ENCODE measurements at regions not wholly inside any gene's neighbourhood (a gene's known extent, or its start where the extent isn't known, plus 50 kb on each side); places are given as distances from the start of the nearest gene placed in this dataset.

- Histone ChIP-seq H3K27me3 (replicated peaks in 1 of 4; ENCODE audit: control insufficient read depth in 3 of 4, extremely low read depth in 1 of 4, insufficient read depth in 3 of 4, low read length in 3 of 4) (no peaks in the 10 kb centered on the region), H3K4me3 (ENCODE audit: extremely low read depth in 1 of 4, insufficient read depth in 2 of 4, low read depth in 3 of 4, low read length in 4 of 4) (no peak overlapping the region), H3K27ac (ENCODE audit: low read depth, low read length) (no peak overlapping the region), H3K56ac (replicated peaks; ENCODE audit: insufficient read length, low read depth, low read length) (no peak overlapping the region), H3K18ac (ENCODE audit: extremely low read depth, low read length) (no peak overlapping the region), H2BK120ac (replicated peaks; ENCODE audit: low read depth, low read length) (no peak overlapping the region), H2BK5ac (ENCODE audit: low read depth, low read length) (no peak overlapping the region), H2BK12ac (ENCODE audit: low read depth, low read length) (no peak overlapping the region), H3K4me2 (ENCODE audit: insufficient read depth in 1 of 2, low read depth in 2 of 2, low read length in 2 of 2) (no peak overlapping the region), H3K4me1 (replicated peaks in 1 of 4; ENCODE audit: control insufficient read depth in 3 of 4, insufficient read depth in 4 of 4, low read length in 3 of 4) (peaks cover 0 to 7% (median 0%) of the 10 kb centered on the region in 4 experiments; a peak in 1 of 7 replicates), H3K79me1 (ENCODE audit: low read depth, low read length) (no peaks in the 10 kb centered on the region), H4K8ac (ENCODE audit: extremely low read depth, insufficient read depth, low read length) (no peak overlapping the region), H4K5ac (ENCODE audit: insufficient read length, low read depth, low read length) (no peak overlapping the region), H3K79me2 (ENCODE audit: control insufficient read depth in 1 of 2, insufficient read depth in 2 of 2, low read length in 2 of 2) (no peaks in the 10 kb centered on the region), H3K23ac (ENCODE audit: insufficient read length) (no peak overlapping the region), H3K14ac (ENCODE audit: insufficient read length) (no peak overlapping the region), H3K23me2 (ENCODE audit: low read depth, low read length) (no peaks in the 10 kb centered on the region), H4K91ac (replicated peaks; ENCODE audit: insufficient read length, low read length) (no peak overlapping the region), H4K20me1 (replicated peaks in 1 of 2; ENCODE audit: control insufficient read depth in 1 of 2, insufficient read depth in 2 of 2, low read length in 2 of 2) (no peaks in the 10 kb centered on the region), H2BK15ac (ENCODE audit: low read length) (no peak overlapping the region), H3K36me3 (ENCODE audit: control insufficient read depth in 2 of 4, insufficient read depth in 4 of 4, low read length in 3 of 4) (no peaks in the 10 kb centered on the region), H2BK20ac (ENCODE audit: low read length) (no peak overlapping the region), H3K4ac (replicated peaks; ENCODE audit: insufficient read length, low read depth, low read length) (no peak overlapping the region), H3K9me3 (ENCODE audit: insufficient read depth in 2 of 2, low read depth in 1 of 2, low read length in 1 of 2) (no peaks in the 10 kb centered on the region; a peak in 1 of 4 replicates), H2AK5ac (ENCODE audit: low read depth, low read length) (no peak overlapping the region), H3K9ac (replicated peaks in 1 of 4; ENCODE audit: extremely low read depth in 1 of 4, low read depth in 3 of 4, low read length in 3 of 4) (no peak overlapping the region), H2AFZ (ENCODE audit: low read length) (no peak overlapping the region)
- WGBS, 2 experiments (ENCODE audit: extremely low coverage in 1 of 2, insufficient coverage in 1 of 2, insufficient read length in 1 of 2, insufficient replicate concordance in 2 of 2, low coverage in 1 of 2, low lambda C conversion rate in 2 of 2, missing lambda C conversion rate in 1 of 2), result 91% methylated on average over 14 of the region's 17 CpGs; no CpG with 5 or more reads in 1 of the 2 experiments
- TF ChIP-seq GTF2F1 (IDR thresholded peaks at IDR 0.05; ENCODE audit: borderline replicate concordance, low read depth, low read length) (no peak), RAD21 (IDR thresholded peaks at IDR 0.05 in 1 of 2, conservative IDR thresholded peaks at IDR 0.05 in 1 of 2; ENCODE audit: low read depth in 2 of 2, low read length in 2 of 2) (peak in 1 of 2 experiments; percentile 33; a peak in 1 of 4 replicates), RXRA (IDR thresholded peaks at IDR 0.05; ENCODE audit: insufficient read depth, low read depth, low read length) (no peak), SP1 (IDR thresholded peaks at IDR 0.05; ENCODE audit: low read depth, low read length) (no peak), KDM5A (IDR thresholded peaks at IDR 0.05; ENCODE audit: low read length) (no peak), SP4 (IDR thresholded peaks at IDR 0.05; ENCODE audit: low read length) (no peak), SIRT6 (IDR thresholded peaks at IDR 0.05; ENCODE audit: low read length) (no peak), TEAD4 (IDR thresholded peaks at IDR 0.05; ENCODE audit: low read depth, low read length) (no peak), E2F6 (IDR thresholded peaks at IDR 0.05) (0 out of 2 replicates have a peak, but pooled peaks have one; percentile 16), CTBP2 (IDR thresholded peaks at IDR 0.05; ENCODE audit: borderline replicate concordance, insufficient read depth, insufficient read length, low read length) (no peak)
- TF ChIP-seq, protein P1, sequence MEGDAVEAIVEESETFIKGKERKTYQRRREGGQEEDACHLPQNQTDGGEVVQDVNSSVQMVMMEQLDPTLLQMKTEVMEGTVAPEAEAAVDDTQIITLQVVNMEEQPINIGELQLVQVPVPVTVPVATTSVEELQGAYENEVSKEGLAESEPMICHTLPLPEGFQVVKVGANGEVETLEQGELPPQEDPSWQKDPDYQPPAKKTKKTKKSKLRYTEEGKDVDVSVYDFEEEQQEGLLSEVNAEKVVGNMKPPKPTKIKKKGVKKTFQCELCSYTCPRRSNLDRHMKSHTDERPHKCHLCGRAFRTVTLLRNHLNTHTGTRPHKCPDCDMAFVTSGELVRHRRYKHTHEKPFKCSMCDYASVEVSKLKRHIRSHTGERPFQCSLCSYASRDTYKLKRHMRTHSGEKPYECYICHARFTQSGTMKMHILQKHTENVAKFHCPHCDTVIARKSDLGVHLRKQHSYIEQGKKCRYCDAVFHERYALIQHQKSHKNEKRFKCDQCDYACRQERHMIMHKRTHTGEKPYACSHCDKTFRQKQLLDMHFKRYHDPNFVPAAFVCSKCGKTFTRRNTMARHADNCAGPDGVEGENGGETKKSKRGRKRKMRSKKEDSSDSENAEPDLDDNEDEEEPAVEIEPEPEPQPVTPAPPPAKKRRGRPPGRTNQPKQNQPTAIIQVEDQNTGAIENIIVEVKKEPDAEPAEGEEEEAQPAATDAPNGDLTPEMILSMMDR (IDR thresholded peaks at IDR 0.05; ENCODE audit: control extremely low read depth in 1 of 3, insufficient read depth in 1 of 3, low read depth in 1 of 3, low read length in 3 of 3), result peak in 2 of 3 experiments; percentile 27 to 31; a peak in 2 of 4 replicates
- POLR2A ChIA-PET (ENCODE audit: partially characterized antibody), result interaction anchor here (1.7 kb wide), 1 partner anchor 21 kb away, joined by 6 read pairs; no protein-coding TSS in a partner anchor
- CTCF ChIA-PET (ENCODE audit: partially characterized antibody), result interaction anchor here (0.6 to 3.2 kb wide), 12 partner anchors 9 to 139 kb away, joined by 3 to 17 read pairs (median 4); no protein-coding TSS in a partner anchor
- no peak for FAIRE-seq
- DNase-seq (ENCODE audit: low read depth in 1 of 2, low spot score in 2 of 2), result no peak
Measured at GRCh38 chr7:68629-69028, 123.7 kb upstream of the FAM20C start.

Data from H1 (cell line).